ENCODE measurements at regions not wholly inside any gene's neighbourhood (a gene's known extent, or its start where the extent isn't known, plus 50 kb on each side); places are given as distances from the start of the nearest gene placed in this dataset.

- no peak for DNase-seq (ENCODE audit: extremely low spot score, insufficient read length, low read depth)
- FAIRE-seq: no peak
Measured at GRCh38 chr3:18655827-18656226, 230.7 kb upstream of the SATB1 start.

- no peak for FAIRE-seq
- no peak for DNase-seq (ENCODE audit: extremely low spot score, insufficient read length, low read depth)
Measured at GRCh38 chr3:18652781-18653180, 227.6 kb upstream of the SATB1 start.

GRCh38 chr3:18650731-18651130, 225.6 kb upstream of the SATB1 start:
- no peak for FAIRE-seq
- DNase-seq (ENCODE audit: extremely low spot score, insufficient read length, low read depth): no peak

- FAIRE-seq (peak; percentile 55), DNase-seq (ENCODE audit: extremely low spot score, insufficient read length, low read depth) (no peak)
Measured at GRCh38 chr3:18649666-18650363, 224.7 kb upstream of the SATB1 start.

- no peak for FAIRE-seq
Measured at GRCh38 chr3:18648868-18649462, 223.8 kb upstream of the SATB1 start.

GRCh38 chr3:18648159-18648558, 223.0 kb upstream of the SATB1 start:
- no peak for FAIRE-seq
- no peak for DNase-seq (ENCODE audit: extremely low spot score, insufficient read length, low read depth)

More at GRCh38 chr3:18648868-18649462, 223.8 kb upstream of the SATB1 start:
- no peak for DNase-seq (ENCODE audit: extremely low spot score, insufficient read length, low read depth)

- DNase-seq (ENCODE audit: extremely low spot score, insufficient read length, low read depth): no peak
- no peak for FAIRE-seq
Measured at GRCh38 chr3:18645619-18646018, 220.5 kb upstream of the SATB1 start.

- DNase-seq (ENCODE audit: extremely low spot score, insufficient read length, low read depth): no peak
- FAIRE-seq: no peak
Measured at GRCh38 chr3:18643281-18643680, 218.1 kb upstream of the SATB1 start.

GRCh38 chr3:18641916-18642315, 216.8 kb upstream of the SATB1 start:
- FAIRE-seq (no peak), DNase-seq (ENCODE audit: extremely low spot score, insufficient read length, low read depth) (no peak)

GRCh38 chr3:18635215-18635614, 210.1 kb upstream of the SATB1 start:
- DNase-seq (ENCODE audit: extremely low spot score, insufficient read length, low read depth) (no peak), FAIRE-seq (no peak)

GRCh38 chr3:18634461-18634860, 209.3 kb upstream of the SATB1 start:
- no peak for DNase-seq (ENCODE audit: extremely low spot score, insufficient read length, low read depth)
- FAIRE-seq: no peak

- DNase-seq (ENCODE audit: extremely low spot score, insufficient read length, low read depth) (no peak), FAIRE-seq (no peak)
Measured at GRCh38 chr3:18633002-18633401, 207.9 kb upstream of the SATB1 start.

GRCh38 chr3:18630295-18630694, 205.2 kb upstream of the SATB1 start:
- FAIRE-seq: no peak
- no peak for DNase-seq (ENCODE audit: extremely low spot score, insufficient read length, low read depth)

- DNase-seq (ENCODE audit: extremely low spot score, insufficient read length, low read depth): no peak
- no peak for FAIRE-seq
Measured at GRCh38 chr3:18625085-18625484, 199.9 kb upstream of the SATB1 start.

GRCh38 chr3:18623220-18623619, 198.1 kb upstream of the SATB1 start:
- FAIRE-seq (no peak), DNase-seq (ENCODE audit: extremely low spot score, insufficient read length, low read depth) (no peak)

GRCh38 chr3:18618723-18619122, 193.6 kb upstream of the SATB1 start:
- DNase-seq (ENCODE audit: extremely low spot score, insufficient read length, low read depth) (no peak), FAIRE-seq (no peak)

GRCh38 chr3:18611991-18612390, 186.9 kb upstream of the SATB1 start:
- DNase-seq (ENCODE audit: extremely low spot score, insufficient read length, low read depth) (no peak), FAIRE-seq (no peak)

- no peak for FAIRE-seq
- DNase-seq (ENCODE audit: extremely low spot score, insufficient read length, low read depth): no peak
Measured at GRCh38 chr3:18609187-18609586, 184.0 kb upstream of the SATB1 start.

- DNase-seq (ENCODE audit: extremely low spot score, insufficient read length, low read depth) (no peak), FAIRE-seq (no peak)
Measured at GRCh38 chr3:18597919-18598318, 172.8 kb upstream of the SATB1 start.

- FAIRE-seq: no peak
- DNase-seq (ENCODE audit: extremely low spot score, insufficient read length, low read depth): no peak
Measured at GRCh38 chr3:18593231-18593630, 168.1 kb upstream of the SATB1 start.

- FAIRE-seq (no peak), DNase-seq (ENCODE audit: extremely low spot score, insufficient read length, low read depth) (no peak)
Measured at GRCh38 chr3:18591120-18591519, 166.0 kb upstream of the SATB1 start.

GRCh38 chr3:18586076-18586475, 160.9 kb upstream of the SATB1 start:
- FAIRE-seq: no peak
- no peak for DNase-seq (ENCODE audit: extremely low spot score, insufficient read length, low read depth)

All from GM18507 (cell line).